CD4-positive, alpha-beta T cell (primary cell): ENCODE measurements at regions not wholly inside any gene's neighbourhood (a gene's known extent, or its start where the extent isn't known, plus 50 kb on each side); places are given as distances from the start of the nearest gene placed in this dataset.

Experiments used
- ATAC-seq: fragments of 200-7000 bp; cut with Tn5 transposase; one replicate; pipeline ENCODE4 v1.10.0; 2022; ENCODE audit warnings: mild to moderate bottlenecking; ENCODE audit not compliant: poor library complexity
- CTCF ChIA-PET: fragments of 350-600 bp; sonication (Branson Sonifier 250); formaldehyde crosslinking; loops from one replicate; lab custom pipeline; 2021; ENCODE audit warnings: antibody characterized with exemption, inconsistent platforms; lab: Charles Lee
- POLR2A ChIA-PET: fragments of 350-600 bp; sonication (Branson Sonifier 250); formaldehyde crosslinking; loops from one replicate; lab custom pipeline; 2021; ENCODE audit warnings: antibody characterized with exemption, inconsistent platforms; lab: Charles Lee
- DNase-seq, 14 experiments: peaks; one replicate each; pipeline ENCODE4 v3.0.0-alpha.2; 2013 to 2020; ENCODE audit warnings: mixed read lengths in 2 of 14
- H3K27ac ChIP-seq, 2 donors: one replicate each; pipeline versions ENCODE4 v1.5.1 to v1.7.0; 2013; ENCODE audit warnings: low read length in 2 of 2, low read depth in 1 of 2, mild to moderate bottlenecking in 1 of 2
- H3K27me3 ChIP-seq, 2 experiments: 1 replicate in 1 of 2; 2 replicates in 1 of 2; pipeline versions ENCODE4 v1.6.1 to v1.7.0; 2013; ENCODE audit warnings: low read length in 2 of 2, control low read depth in 1 of 2, mild to moderate bottlenecking in 1 of 2, moderate library complexity in 1 of 2; ENCODE audit not compliant: insufficient read depth in 2 of 2, control insufficient read depth in 1 of 2
- H3K36me3 ChIP-seq: one replicate; pipeline ENCODE4 v1.6.1; 2013; ENCODE audit warnings: low read length, control low read depth; ENCODE audit not compliant: insufficient read depth
- H3K4me1 ChIP-seq: one replicate; pipeline ENCODE4 v1.6.1; 2013; ENCODE audit warnings: low read length, control low read depth; ENCODE audit not compliant: insufficient read depth
- H3K4me3 ChIP-seq: one replicate; pipeline ENCODE4 v1.5.1; 2013; ENCODE audit warnings: mild to moderate bottlenecking, low read length, moderate library complexity
- H3K9me3 ChIP-seq, 2 experiments: 1 replicate in 1 of 2; 2 replicates in 1 of 2; pipeline versions ENCODE4 v1.6.1 to v1.7.0; 2013; ENCODE audit warnings: low read length in 2 of 2, mild to moderate bottlenecking in 2 of 2, control low read depth in 1 of 2, moderate library complexity in 1 of 2; ENCODE audit not compliant: control insufficient read depth in 1 of 2, insufficient read depth in 1 of 2
- H3K27ac Mint-ChIP-seq: one replicate; pipeline ENCODE4 v1.8.0; 2020; ENCODE audit warnings: mixed read lengths
- H3K27me3 Mint-ChIP-seq: one replicate; pipeline ENCODE4 v1.8.0; 2021; ENCODE audit warnings: mixed read lengths
- H3K36me3 Mint-ChIP-seq: one replicate; pipeline ENCODE4 v1.8.0; 2021; ENCODE audit warnings: low read depth, mixed read lengths
- H3K4me1 Mint-ChIP-seq: one replicate; pipeline ENCODE4 v1.8.0; 2021; ENCODE audit warnings: low read depth, mixed read lengths
- H3K4me3 Mint-ChIP-seq: one replicate; pipeline ENCODE4 v1.8.0; 2020; ENCODE audit warnings: mild to moderate bottlenecking, mixed read lengths
- H3K9me3 Mint-ChIP-seq: one replicate; pipeline ENCODE4 v1.8.0; 2020; ENCODE audit warnings: mixed read lengths
- intact Hi-C, 2 experiments: fragments of 100-400 bp; cut with DNase I in 1 of 2; cut with micrococcal nuclease in 1 of 2; formaldehyde crosslinking; loops; one replicate each; pipeline versions ENCODE4 v1.15.1 to v1.9.0; 2023 to 2025; cut with DNase I, micrococcal nuclease
- TF ChIP-seq, protein P1 (sequence below): fragments of 200-600 bp; IDR thresholded peaks from one replicate; pipeline ENCODE4 v1.8.0; 2022; ENCODE audit warnings: antibody characterized with exemption, mild to moderate bottlenecking

DNA sequence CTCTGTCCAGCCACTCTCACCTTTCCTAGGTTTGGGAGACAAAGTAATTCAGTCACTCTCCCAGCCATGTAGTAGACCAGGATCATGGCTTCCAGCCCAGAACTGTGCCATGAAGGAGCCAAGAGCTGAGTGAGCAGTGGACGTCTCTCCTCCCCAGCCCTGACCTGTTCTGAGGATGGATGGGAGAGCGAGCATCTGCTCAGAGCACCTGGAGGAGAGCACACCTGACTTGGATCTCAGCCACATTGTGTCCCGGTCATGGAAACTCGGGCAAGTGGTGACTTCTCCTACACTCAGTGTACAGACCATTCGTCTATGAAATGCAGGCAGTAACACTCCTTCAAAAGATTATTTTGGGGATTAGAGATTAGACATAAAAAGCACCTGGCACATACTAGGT lies 299.7 kb downstream of the TNS1 start:
- POLR2A ChIA-PET: no interaction called here
- peaks cover 34% of the 10 kb centered on the region for H3K27me3 Mint-ChIP-seq

DNA sequence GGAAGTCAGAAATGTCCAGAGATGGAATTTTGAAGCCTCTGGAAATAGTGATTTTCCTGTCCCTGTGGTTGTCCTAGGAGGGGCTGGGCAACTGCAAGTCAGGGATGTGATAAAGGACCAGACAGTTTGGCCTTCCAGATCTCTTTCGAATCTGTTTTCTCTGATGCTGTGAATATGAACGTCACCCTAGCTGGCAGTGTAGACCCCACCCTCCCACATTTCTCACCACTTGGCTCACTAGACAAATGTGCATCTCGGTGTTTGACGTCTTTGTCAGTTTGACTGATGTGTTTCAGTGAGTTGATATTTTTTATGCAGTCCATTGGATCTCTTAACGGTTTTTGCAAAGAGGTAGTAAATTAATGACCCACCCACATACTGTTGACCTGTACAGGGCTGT lies 301.2 kb downstream of the TNS1 start:
- TF ChIP-seq, protein P1, sequence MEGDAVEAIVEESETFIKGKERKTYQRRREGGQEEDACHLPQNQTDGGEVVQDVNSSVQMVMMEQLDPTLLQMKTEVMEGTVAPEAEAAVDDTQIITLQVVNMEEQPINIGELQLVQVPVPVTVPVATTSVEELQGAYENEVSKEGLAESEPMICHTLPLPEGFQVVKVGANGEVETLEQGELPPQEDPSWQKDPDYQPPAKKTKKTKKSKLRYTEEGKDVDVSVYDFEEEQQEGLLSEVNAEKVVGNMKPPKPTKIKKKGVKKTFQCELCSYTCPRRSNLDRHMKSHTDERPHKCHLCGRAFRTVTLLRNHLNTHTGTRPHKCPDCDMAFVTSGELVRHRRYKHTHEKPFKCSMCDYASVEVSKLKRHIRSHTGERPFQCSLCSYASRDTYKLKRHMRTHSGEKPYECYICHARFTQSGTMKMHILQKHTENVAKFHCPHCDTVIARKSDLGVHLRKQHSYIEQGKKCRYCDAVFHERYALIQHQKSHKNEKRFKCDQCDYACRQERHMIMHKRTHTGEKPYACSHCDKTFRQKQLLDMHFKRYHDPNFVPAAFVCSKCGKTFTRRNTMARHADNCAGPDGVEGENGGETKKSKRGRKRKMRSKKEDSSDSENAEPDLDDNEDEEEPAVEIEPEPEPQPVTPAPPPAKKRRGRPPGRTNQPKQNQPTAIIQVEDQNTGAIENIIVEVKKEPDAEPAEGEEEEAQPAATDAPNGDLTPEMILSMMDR: no peak
- DNase-seq: no peak
- POLR2A ChIA-PET: no interaction called here

More for the DNA sequence above, 299.7 kb downstream of the TNS1 start:
- ATAC-seq: no peak
- DNase-seq: no peak
- Histone ChIP-seq H3K27ac (no peak overlapping the region), H3K27me3 (no peaks in the 10 kb centered on the region), H3K36me3 (no peaks in the 10 kb centered on the region), H3K9me3 (no peaks in the 10 kb centered on the region), H3K4me1 (no peaks in the 10 kb centered on the region), H3K4me3 (no peak overlapping the region)
- TF ChIP-seq, protein P1: no peak
- Mint-ChIP-seq H3K36me3 (no peaks in the 10 kb centered on the region), H3K9me3 (no peaks in the 10 kb centered on the region), H3K27ac (no peak overlapping the region), H3K4me3 (no peak overlapping the region), H3K4me1 (no peaks in the 10 kb centered on the region)
- intact Hi-C loops: no loop called here
- CTCF ChIA-PET: no interaction called here

DNA sequence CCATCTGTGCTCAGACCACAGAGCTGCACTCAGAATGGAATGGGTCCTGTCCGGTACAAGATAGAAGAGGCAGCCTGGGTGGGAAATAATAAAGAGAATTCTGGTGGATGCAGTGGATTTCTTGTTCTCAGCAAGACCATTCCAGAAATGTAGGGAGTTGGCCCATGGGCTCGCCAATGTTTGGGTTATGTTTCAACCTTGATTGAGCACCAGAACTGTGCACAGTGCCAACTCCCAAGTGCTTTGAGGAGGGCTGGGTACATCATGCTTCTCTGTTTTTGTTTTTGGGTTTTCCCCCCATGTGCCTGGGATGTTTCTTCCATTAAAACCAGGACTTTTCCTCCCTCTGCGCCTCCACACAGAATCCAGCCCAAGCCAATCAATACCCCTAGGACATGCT lies 304.1 kb downstream of the TNS1 start:
- ChIA-PET POLR2A (no interaction called here), CTCF (no interaction called here)
- TF ChIP-seq, protein P1: no peak
- H3K36me3 Mint-ChIP-seq: no peaks in the 10 kb centered on the region
- intact Hi-C loops: no loop called here
- Histone ChIP-seq H3K27me3 (no peaks in the 10 kb centered on the region), H3K4me3 (no peak overlapping the region), H3K9me3 (no peaks in the 10 kb centered on the region), H3K27ac (no peak overlapping the region), H3K36me3 (no peaks in the 10 kb centered on the region), H3K4me1 (no peaks in the 10 kb centered on the region)
- no peak overlapping the region for H3K27ac Mint-ChIP-seq
- H3K9me3 Mint-ChIP-seq: no peaks in the 10 kb centered on the region
- peaks cover 11% of the 10 kb centered on the region for H3K27me3 Mint-ChIP-seq
- ATAC-seq (no peak), DNase-seq (no peak)
- H3K4me3 Mint-ChIP-seq: no peak overlapping the region
- H3K4me1 Mint-ChIP-seq: no peaks in the 10 kb centered on the region

More for the DNA sequence above, 301.2 kb downstream of the TNS1 start:
- H3K4me1 ChIP-seq: no peaks in the 10 kb centered on the region
- H3K4me3 Mint-ChIP-seq: no peak overlapping the region
- ATAC-seq: no peak
- H3K36me3 Mint-ChIP-seq: no peaks in the 10 kb centered on the region
- CTCF ChIA-PET: no interaction called here
- no peaks in the 10 kb centered on the region for H3K9me3 Mint-ChIP-seq
- H3K27me3 Mint-ChIP-seq: peaks cover 29% of the 10 kb centered on the region
- H3K9me3 ChIP-seq: no peaks in the 10 kb centered on the region
- intact Hi-C loops: no loop called here
- no peaks in the 10 kb centered on the region for H3K4me1 Mint-ChIP-seq
- H3K4me3 ChIP-seq: no peak overlapping the region
- H3K27ac Mint-ChIP-seq: no peak overlapping the region
- H3K27ac ChIP-seq: no peak overlapping the region
- no peaks in the 10 kb centered on the region for H3K27me3 ChIP-seq
- no peaks in the 10 kb centered on the region for H3K36me3 ChIP-seq
